ENCODE measurements at regions not wholly inside any gene's neighbourhood (a gene's known extent, or its start where the extent isn't known, plus 50 kb on each side); places are given as distances from the start of the nearest gene placed in this dataset.

- TF ChIP-seq EZH2 (IDR thresholded peaks at IDR 0.05) (no peak), POLR2AphosphoS5 (IDR thresholded peaks at IDR 0.05; ENCODE audit: borderline replicate concordance, low read depth, low read length) (no peak)
Observed at GRCh38 chr4:79266136-79266535, 59.7 kb downstream of the NAA11 start.

Data from SK-N-MC (cell line).